NCI-H128 (cell line): ENCODE measurements at regions not wholly inside any gene's neighbourhood (a gene's known extent, or its start where the extent isn't known, plus 50 kb on each side); places are given as distances from the start of the nearest gene placed in this dataset.

Experiments
- DNase-seq: peaks from one replicate; lab custom pipeline; 2025; ENCODE audit not compliant: unreplicated experiment; lab: John Stamatoyannopoulos, UW

- no peak for DNase-seq
Measured at GRCh38 chr12:92504594-92504981, 198.2 kb upstream of the PLEKHG7 start.

- no peak for DNase-seq
Measured at GRCh38 chr12:92503971-92504593, 198.7 kb upstream of the PLEKHG7 start.

DNA sequence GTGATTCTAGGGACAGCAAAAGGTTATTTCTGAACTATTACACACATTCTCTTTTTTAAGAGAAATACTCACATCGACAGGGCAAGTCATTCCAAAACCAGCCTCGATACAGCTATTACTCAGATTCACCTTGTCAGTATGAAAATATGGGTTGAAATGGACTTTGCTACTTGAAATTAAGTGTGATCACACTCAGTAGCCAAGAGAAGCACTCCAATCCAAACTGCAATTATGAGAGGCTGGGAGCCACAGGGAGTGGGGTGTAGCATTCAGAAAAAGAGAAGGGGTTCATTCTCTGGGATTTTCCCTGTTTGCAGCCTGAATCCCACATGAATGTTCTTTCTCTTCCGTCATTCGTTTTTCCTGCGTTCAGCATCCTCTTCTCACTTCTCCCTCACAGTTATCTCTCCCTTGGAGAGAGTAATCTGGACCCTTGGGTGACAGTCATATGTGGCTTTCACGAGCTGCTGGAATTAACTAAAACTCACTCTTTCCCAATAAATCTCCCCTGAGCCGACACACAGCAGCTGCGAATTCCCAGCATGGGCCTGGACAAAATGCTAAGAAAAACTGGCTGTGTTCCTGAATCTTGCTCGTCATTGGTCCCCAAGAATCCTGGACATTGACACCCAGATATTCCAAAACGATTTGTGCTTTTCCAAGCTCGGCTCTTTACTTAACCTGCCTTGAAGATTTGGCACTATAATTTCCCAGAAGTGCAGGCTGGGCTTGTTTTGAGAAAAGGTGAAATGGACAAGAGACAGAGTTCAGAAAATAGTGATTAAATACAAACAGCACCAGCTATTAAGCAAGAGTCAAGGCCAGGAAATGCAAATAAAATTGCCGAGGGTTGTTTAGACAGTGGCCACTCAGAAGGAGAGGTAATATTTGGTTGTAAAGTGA lies 199.5 kb upstream of the PLEKHG7 start:
- DNase-seq, result no peak

DNA sequence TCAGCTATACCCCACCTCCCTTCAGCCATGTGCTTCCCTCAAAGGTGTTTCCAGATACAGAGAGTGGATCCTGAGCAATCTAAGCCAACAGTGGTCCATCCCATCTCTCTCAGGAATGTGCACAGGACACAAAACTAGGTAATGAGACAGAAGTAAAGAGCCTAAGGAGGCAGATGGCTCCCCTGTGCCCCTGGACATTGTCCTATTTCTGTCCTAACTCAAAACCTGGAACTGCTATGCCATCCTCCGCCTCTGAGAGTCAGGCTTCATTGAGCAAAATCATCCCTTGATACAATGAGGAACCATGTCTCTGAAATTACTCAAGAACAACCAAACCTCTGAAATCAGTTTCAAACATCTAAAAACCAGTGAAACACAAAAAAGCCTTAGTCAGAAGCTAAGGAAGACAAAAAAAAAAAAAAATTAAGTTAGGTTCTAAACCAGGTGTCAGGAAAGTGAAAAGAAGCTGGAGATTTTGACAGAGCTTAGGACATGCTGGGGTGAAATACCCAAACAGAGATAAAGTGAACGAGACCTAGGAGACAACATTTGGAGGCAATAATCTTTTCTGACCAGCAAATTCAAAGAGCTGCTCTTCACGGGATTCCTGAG lies 200.3 kb upstream of the PLEKHG7 start:
- no peak for DNase-seq

DNA sequence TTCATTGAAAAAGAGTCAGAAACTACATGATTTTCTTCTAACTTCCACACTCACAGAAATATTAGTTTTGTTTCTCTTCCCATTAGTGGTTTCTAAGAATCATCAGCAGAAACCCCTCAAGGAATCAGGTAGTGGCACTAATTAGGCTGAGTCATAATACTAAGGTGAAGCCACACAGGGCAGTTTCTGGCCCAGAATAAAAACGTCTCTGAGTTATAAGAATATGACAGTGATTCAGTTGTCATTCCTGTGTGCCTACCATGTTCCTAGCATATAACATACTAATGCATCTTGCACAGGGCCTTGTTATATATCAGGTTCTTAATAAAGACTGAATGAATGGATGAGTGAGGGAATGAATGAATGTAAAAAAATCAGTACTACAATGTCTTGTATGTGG lies 206.0 kb upstream of the PLEKHG7 start:
- no peak for DNase-seq

GRCh38 chr12:92495108-92495507 lies 207.7 kb upstream of the PLEKHG7 start:
- DNase-seq, result no peak

- DNase-seq, result no peak
Measured at GRCh38 chr12:92493816-92494215, 209.0 kb upstream of the PLEKHG7 start.

DNA sequence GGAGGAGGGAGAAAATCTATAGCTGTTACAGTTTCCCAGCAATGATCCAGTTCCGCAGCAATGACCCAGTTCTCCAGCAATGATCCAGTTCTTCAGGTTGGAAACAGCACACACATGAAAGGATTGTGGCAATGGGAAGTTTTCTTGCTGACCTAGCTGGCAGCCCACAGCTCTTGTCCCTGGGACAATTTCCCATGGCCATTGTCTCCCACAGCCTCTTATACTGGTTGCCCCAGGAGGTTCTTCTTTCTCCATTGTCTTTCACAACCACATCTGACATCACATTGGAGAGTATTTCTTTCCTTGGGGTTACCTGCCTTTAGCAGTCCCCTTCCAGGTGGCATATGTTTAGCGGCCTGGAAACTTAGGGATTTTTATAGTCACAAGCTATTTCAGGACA lies 209.8 kb upstream of the PLEKHG7 start:
- no peak for DNase-seq

GRCh38 chr12:92492291-92492690 lies 210.5 kb upstream of the PLEKHG7 start:
- DNase-seq, result no peak

GRCh38 chr12:92489781-92490180 lies 213.0 kb upstream of the PLEKHG7 start:
- no peak for DNase-seq

- DNase-seq, result no peak
Measured at GRCh38 chr12:92488735-92489134, 214.1 kb upstream of the PLEKHG7 start.

- DNase-seq, result no peak
Measured at GRCh38 chr12:92487138-92487485, 215.7 kb upstream of the PLEKHG7 start.

DNA sequence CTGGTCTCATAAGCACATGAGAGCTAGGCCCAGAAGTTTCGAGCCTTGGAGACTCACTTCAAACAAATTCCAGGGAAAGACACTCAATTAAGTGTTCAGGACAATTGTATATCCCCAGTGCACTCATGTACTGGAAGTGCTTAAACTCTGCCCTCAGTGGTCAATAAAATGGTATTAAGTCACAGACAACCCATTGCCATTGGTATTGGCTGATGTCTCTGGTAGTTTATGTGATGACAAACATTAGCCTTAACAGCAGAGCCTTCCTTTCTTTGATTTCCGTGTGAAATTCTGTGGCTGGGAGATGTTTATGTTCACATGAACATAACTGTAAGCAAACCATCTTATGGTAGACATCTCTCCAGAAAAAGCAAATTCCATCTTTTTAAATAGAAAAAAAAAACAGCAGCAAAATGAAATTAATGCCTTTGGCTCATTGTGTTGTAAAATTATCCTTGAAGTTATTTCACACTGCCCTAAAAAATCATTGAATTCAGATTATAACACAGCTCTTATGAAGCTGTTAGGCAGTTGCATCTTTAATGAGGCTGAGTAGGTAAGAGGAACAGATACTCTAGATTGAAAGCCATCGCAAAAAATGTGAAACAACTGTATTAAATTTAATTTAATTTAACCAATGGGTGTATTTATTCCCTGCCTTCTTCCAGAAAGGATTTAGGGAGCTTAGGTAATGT lies 216.2 kb upstream of the PLEKHG7 start:
- DNase-seq, result no peak

DNA sequence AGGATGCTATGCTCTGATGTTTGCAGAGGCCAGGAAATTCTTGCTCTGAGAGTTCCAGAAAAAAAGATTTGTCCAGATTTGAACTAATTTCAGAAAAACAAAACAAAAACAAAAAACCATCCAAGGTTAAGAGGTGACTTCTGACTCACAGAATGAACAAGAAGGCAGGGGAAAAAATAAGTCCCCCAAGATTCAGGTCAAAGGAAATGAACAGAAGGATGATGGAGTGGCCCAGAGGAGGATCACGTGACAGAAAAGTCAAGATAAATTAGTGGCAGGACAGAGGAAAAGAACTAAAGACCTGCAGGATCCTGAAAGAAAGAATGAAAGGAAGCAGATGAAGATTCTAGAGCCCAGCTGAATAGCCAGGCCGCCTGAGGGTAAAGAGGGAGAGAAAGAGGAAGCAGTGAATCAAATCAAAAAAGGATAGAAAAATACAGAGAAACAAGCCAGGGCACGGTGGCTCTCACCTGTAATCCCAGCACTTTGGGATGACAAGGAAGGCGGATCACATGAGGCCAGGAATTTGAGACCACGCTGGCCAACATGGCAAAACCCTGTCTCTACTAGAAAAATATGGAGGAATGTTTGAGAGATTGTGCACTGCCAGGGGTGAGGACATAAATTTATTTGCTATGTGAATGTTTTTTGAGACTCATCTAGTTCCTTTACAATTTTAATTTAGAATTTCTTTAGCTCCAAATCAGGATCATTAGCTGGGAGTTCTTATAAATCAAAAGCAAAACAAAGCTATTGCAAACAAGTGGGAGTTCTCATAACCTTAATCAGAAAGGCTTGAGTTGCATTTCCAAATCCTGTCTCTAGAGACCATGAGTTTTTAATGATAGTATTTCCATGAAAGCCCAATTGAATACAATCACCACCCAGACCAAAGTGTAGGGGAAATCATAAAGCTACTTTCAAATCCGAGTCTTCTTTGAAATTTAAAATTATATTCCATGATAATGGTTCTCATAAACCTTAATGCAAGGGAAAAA lies 217.1 kb upstream of the PLEKHG7 start:
- no peak for DNase-seq

GRCh38 chr12:92482599-92482998 lies 220.2 kb upstream of the PLEKHG7 start:
- no peak for DNase-seq

GRCh38 chr12:92481066-92481465 lies 221.7 kb upstream of the PLEKHG7 start:
- no peak for DNase-seq

DNA sequence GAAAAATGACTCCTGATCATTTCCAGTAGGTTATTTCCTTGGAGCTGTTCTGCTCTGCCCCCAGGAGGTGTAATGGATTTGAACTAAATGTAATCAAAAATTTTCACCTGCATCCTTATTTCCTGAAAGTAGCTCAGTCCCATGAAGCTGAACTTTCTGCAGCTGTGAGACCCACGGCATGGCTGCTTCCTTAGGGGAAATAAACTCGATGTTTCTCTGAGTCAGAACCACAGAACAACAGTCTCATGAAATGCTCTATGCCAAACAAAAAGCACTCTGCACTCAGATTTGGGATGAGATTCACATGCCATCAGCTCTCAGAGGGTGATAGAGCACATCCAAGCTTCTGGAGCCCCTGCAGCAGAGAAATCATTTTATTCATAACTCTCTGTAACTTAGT lies 224.1 kb upstream of the PLEKHG7 start:
- no peak for DNase-seq

GRCh38 chr12:92476844-92477243 lies 225.9 kb upstream of the PLEKHG7 start:
- DNase-seq, result no peak

- DNase-seq, result no peak
Measured at GRCh38 chr12:92473564-92473963, 229.2 kb upstream of the PLEKHG7 start.

- DNase-seq, result no peak
Measured at GRCh38 chr12:92472201-92472600, 230.6 kb upstream of the PLEKHG7 start.
